Mesenchymal stem cell (in vitro differentiated cells and primary cell): ENCODE measurements at regions not wholly inside any gene's neighbourhood (a gene's known extent, or its start where the extent isn't known, plus 50 kb on each side); places are given as distances from the start of the nearest gene placed in this dataset. TPM values are rescaled to one million over a fixed set of nuclear protein-coding genes. Genes with fewer than 3 reads are reported as not detected.

Source experiments
- small RNA-seq: library from polyadenylated mRNA; stranded (forward); fragments of <200 nt; extraction: miRNeasy Mini kit (QIAGEN cat#:217004); gene quantifications from one replicate; pipeline ENCODE3, GENCODE V24; 2013; ENCODE audit warnings: low read depth

Small RNA genes in the stretch of these regions (small RNA-seq; reads per million reads assigned to genes)
- gene AC010350.1, result not detected
